Epithelial cell of esophagus (primary cell): ENCODE measurements at regions not wholly inside any gene's neighbourhood (a gene's known extent, or its start where the extent isn't known, plus 50 kb on each side); places are given as distances from the start of the nearest gene placed in this dataset.

Experiments
- DNase-seq: peaks from one replicate; pipeline ENCODE4 v3.0.0; 2010; ENCODE audit warnings: low read depth
- H3K4me3 ChIP-seq: 2 replicates; pipeline ENCODE4 v1.5.1; 2011; ENCODE audit warnings: mild to moderate bottlenecking, low read length, control low read depth
- CTCF ChIP-seq: IDR thresholded peaks from 2 replicates; pipeline ENCODE4 v1.5.1; 2011; ENCODE audit warnings: low read depth, mild to moderate bottlenecking, low read length, control low read depth, inconsistent platforms; ENCODE audit not compliant: insufficient read depth; ENCODE audit errors: missing control alignments

DNA sequence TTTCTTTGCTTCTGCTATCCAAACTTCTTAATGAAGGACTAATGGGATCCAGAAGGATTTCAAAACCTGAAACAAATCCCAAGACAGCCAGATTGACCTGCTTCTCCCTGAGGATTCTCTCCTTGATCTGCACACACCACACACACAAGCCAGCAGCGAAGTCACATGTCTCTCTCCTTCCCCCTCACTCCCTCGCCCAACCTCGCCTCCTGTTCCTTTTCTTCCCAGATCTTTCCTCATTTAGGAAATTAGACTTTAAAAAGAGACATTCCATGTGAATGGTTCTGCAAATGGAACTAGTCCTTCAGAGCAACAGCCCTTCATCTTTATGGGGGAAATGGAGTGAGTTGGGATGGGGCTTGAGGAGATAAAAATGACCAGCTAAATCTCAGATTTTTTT is 639.1 kb upstream of the SETBP1 start:
- H3K4me3 ChIP-seq = no peak overlapping the region
- TF ChIP-seq CTCF = no peak
- DNase-seq = no peak

GRCh38 chr18:44041961-44042360 is 638.7 kb upstream of the SETBP1 start:
- TF ChIP-seq CTCF = no peak
- H3K4me3 ChIP-seq = no peak overlapping the region
- no peak for DNase-seq

- no peak overlapping the region for H3K4me3 ChIP-seq
- no peak for DNase-seq
- TF ChIP-seq CTCF = no peak
Measured at GRCh38 chr18:44046376-44046975, 634.2 kb upstream of the SETBP1 start.

- H3K4me3 ChIP-seq = no peak overlapping the region
- no peak for TF ChIP-seq CTCF
- peak; percentile 10 for DNase-seq
Measured at GRCh38 chr18:44047585-44047984, 633.1 kb upstream of the SETBP1 start.

GRCh38 chr18:44048435-44048834 is 632.3 kb upstream of the SETBP1 start:
- no peak for TF ChIP-seq CTCF
- DNase-seq = no peak
- H3K4me3 ChIP-seq = no peak overlapping the region

DNA sequence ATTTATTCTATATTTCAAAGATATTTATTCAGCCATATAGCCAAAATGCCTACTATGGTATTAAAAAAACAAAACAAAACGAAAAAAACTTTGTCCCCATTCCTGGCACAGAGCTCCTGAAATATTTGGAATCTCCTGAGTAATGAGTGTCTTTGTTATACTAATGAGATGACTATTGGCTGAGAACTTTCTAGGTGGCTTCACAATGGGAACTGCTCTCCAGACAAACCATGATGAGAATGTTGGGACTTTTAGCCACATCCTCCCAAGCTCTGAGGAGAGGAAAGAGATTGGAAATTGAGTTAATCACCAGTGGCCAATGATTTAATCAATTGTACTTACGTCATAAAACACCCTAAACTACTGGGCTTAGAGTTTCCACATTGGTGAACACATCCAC is 631.8 kb upstream of the SETBP1 start:
- H3K4me3 ChIP-seq = no peak overlapping the region
- TF ChIP-seq CTCF = no peak
- DNase-seq = no peak

GRCh38 chr18:44051026-44051425 is 629.7 kb upstream of the SETBP1 start:
- no peak overlapping the region for H3K4me3 ChIP-seq
- DNase-seq = no peak
- TF ChIP-seq CTCF = no peak
